CD4-positive, alpha-beta T cell treated with Interferon alpha-2 for 1 hour (primary cell): ENCODE measurements at regions not wholly inside any gene's neighbourhood (a gene's known extent, or its start where the extent isn't known, plus 50 kb on each side); places are given as distances from the start of the nearest gene placed in this dataset.
"Not testable (repeated sequence)": the region's sequence is repeated elsewhere in the genome, so short reads cannot be mapped to it uniquely, and the experiment has no call there.

Source experiments
- DNase-seq, 2 donors: peaks; one replicate each; pipeline ENCODE4 v3.0.0-alpha.2; 2020 to 2022

GRCh38 chr11:25775603-25776002, 556.3 kb upstream of the ANO3 start:
- no peak for DNase-seq

GRCh38 chr11:25776238-25776637, 555.7 kb upstream of the ANO3 start:
- DNase-seq: no peak

GRCh38 chr11:25777343-25777742, 554.6 kb upstream of the ANO3 start:
- DNase-seq: no peak

- no peak for DNase-seq
Observed at GRCh38 chr11:25779033-25779432, 552.9 kb upstream of the ANO3 start.

GRCh38 chr11:25787416-25787815, 544.5 kb upstream of the ANO3 start:
- no peak for DNase-seq

GRCh38 chr11:25790396-25790795, 541.5 kb upstream of the ANO3 start:
- DNase-seq: no peak

GRCh38 chr11:25793637-25794036, 538.3 kb upstream of the ANO3 start:
- DNase-seq: no peak

- no peak for DNase-seq
Observed at GRCh38 chr11:25794804-25795203, 537.1 kb upstream of the ANO3 start.

GRCh38 chr11:25816411-25816810, 515.5 kb upstream of the ANO3 start:
- DNase-seq: no peak

- DNase-seq: no peak
Observed at GRCh38 chr11:25824688-25825087, 507.2 kb upstream of the ANO3 start.

- not testable (repeated sequence) for DNase-seq
Observed at GRCh38 chr11:25831485-25831884, 500.4 kb upstream of the ANO3 start.

- DNase-seq: no peak
Observed at GRCh38 chr11:25838918-25839625, 492.9 kb upstream of the ANO3 start.

GRCh38 chr11:25844811-25845210, 487.1 kb upstream of the ANO3 start:
- DNase-seq: no peak

- no peak for DNase-seq
Observed at GRCh38 chr11:25855916-25856315, 476.0 kb upstream of the ANO3 start.

- no peak for DNase-seq
Observed at GRCh38 chr11:25859776-25860175, 472.2 kb upstream of the ANO3 start.

GRCh38 chr11:25860677-25861450, 471.1 kb upstream of the ANO3 start:
- DNase-seq: no peak

GRCh38 chr11:25862159-25862558, 469.8 kb upstream of the ANO3 start:
- no peak for DNase-seq

GRCh38 chr11:25863986-25864385, 467.9 kb upstream of the ANO3 start:
- no peak for DNase-seq

GRCh38 chr11:25876456-25876965, 455.4 kb upstream of the ANO3 start:
- no peak for DNase-seq

- DNase-seq: no peak
Observed at GRCh38 chr11:25886036-25886435, 445.9 kb upstream of the ANO3 start.

- DNase-seq: no peak
Observed at GRCh38 chr11:25890626-25891260, 441.2 kb upstream of the ANO3 start.

- no peak for DNase-seq
Observed at GRCh38 chr11:25891960-25892359, 440.0 kb upstream of the ANO3 start.

GRCh38 chr11:25899617-25900160, 432.2 kb upstream of the ANO3 start:
- no peak for DNase-seq

GRCh38 chr11:25900814-25901213, 431.1 kb upstream of the ANO3 start:
- DNase-seq: no peak
